ENCODE measurements at regions not wholly inside any gene's neighbourhood (a gene's known extent, or its start where the extent isn't known, plus 50 kb on each side); places are given as distances from the start of the nearest gene placed in this dataset.

GRCh38 chr1:189929501-189930099 lies 548.1 kb downstream of the BRINP3 start:
- no peak for DNase-seq (ENCODE audit: insufficient read length, low spot score)
- TF ChIP-seq CTCF (IDR thresholded peaks at IDR 0.05; ENCODE audit: insufficient read depth, missing control alignments) = no peak
- FAIRE-seq = no peak

GRCh38 chr1:189936861-189937260 lies 540.8 kb downstream of the BRINP3 start:
- no peak for FAIRE-seq
- TF ChIP-seq CTCF (IDR thresholded peaks at IDR 0.05; ENCODE audit: insufficient read depth, missing control alignments) = no peak

GRCh38 chr1:189939967-189940366 lies 537.7 kb downstream of the BRINP3 start:
- FAIRE-seq (peak; percentile 64), DNase-seq (ENCODE audit: insufficient read length, low spot score) (no peak)
- TF ChIP-seq CTCF (IDR thresholded peaks at IDR 0.05; ENCODE audit: insufficient read depth, missing control alignments) = no peak

More at GRCh38 chr1:189936861-189937260, 540.8 kb downstream of the BRINP3 start:
- no peak for DNase-seq (ENCODE audit: insufficient read length, low spot score)

- FAIRE-seq = no peak
- no peak for DNase-seq (ENCODE audit: insufficient read length, low spot score)
- TF ChIP-seq CTCF (IDR thresholded peaks at IDR 0.05; ENCODE audit: insufficient read depth, missing control alignments) = no peak
Measured at GRCh38 chr1:189941922-189942321, 535.7 kb downstream of the BRINP3 start.

- TF ChIP-seq CTCF (IDR thresholded peaks at IDR 0.05; ENCODE audit: insufficient read depth, missing control alignments) = no peak
- FAIRE-seq (peak; percentile 71), DNase-seq (ENCODE audit: insufficient read length, low spot score) (no peak)
Measured at GRCh38 chr1:189958756-189959155, 518.9 kb downstream of the BRINP3 start.

GRCh38 chr1:189960769-189961168 lies 516.9 kb downstream of the BRINP3 start:
- no peak for DNase-seq (ENCODE audit: insufficient read length, low spot score)
- FAIRE-seq = no peak
- no peak for TF ChIP-seq CTCF (IDR thresholded peaks at IDR 0.05; ENCODE audit: insufficient read depth, missing control alignments)

- DNase-seq (ENCODE audit: insufficient read length, low spot score) (no peak), FAIRE-seq (peak; percentile 91)
- no peak for TF ChIP-seq CTCF (IDR thresholded peaks at IDR 0.05; ENCODE audit: insufficient read depth, missing control alignments)
Measured at GRCh38 chr1:189962181-189962580, 515.5 kb downstream of the BRINP3 start.

Measured in D721Med (cell line).